DMS53 treated with DMSO at 0.1 percent for 48 hours (cell line): ENCODE measurements at regions not wholly inside any gene's neighbourhood (a gene's known extent, or its start where the extent isn't known, plus 50 kb on each side); places are given as distances from the start of the nearest gene placed in this dataset.
"Not testable (repeated sequence)": the region's sequence is repeated elsewhere in the genome, so short reads cannot be mapped to it uniquely, and the experiment has no call there.

ENCODE experiments used
- DNase-seq: peaks from one replicate; lab custom pipeline; 2025; ENCODE audit not compliant: unreplicated experiment; lab: John Stamatoyannopoulos, UW

DNA sequence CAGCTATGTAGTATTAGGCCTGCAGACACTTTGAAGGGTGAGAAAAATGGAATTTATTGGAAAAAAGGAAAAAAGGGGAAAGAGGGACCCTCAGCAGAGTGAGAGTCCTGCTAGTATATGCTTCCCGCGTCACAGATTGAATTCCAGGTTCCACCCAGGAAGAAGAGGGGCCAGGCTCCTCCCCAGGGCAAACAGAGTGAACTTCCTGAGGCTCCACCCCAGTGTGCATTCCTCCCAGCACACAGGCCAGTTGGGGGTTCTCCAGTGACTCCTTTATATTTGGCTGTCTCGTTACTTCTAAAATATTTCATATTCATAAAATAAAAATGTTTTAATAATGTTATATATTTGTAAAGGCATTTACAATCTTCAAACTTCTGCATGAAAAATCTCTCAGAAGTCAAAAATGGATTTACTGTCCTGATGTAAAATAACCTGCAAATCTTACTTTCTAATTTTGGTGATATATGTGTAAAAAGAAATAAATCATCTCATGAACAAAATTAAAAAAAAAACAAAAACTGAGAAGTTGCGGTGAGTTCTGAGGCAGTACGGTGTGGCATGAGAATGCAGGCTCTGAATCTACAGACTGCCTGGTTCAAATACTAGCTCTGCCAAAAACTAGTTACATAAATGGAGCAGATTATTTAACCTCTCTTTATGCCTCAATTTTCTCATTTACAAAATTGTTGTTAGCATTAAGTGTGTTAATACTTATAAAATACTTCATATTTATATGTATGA is 175.8 kb upstream of the P2RY1 start:
- DNase-seq: no peak

DNA sequence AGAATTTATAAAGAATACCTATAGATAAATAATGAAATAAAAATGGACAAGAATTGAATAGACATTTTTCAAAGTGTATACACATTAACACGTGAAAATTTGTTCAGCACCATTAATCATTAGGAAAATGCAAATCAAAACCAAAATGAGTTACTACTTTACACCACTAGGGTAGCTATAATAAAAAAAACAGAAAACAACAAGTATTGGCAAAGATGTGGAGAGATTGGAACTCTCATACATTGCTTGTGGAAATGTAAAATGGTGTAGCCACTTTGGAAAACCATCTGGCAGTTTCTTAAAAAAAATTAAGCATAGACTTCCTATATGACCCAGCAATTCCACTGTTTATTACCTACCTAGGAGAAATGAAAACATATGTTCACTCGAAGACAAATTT is 172.8 kb upstream of the P2RY1 start:
- no peak for DNase-seq

DNA sequence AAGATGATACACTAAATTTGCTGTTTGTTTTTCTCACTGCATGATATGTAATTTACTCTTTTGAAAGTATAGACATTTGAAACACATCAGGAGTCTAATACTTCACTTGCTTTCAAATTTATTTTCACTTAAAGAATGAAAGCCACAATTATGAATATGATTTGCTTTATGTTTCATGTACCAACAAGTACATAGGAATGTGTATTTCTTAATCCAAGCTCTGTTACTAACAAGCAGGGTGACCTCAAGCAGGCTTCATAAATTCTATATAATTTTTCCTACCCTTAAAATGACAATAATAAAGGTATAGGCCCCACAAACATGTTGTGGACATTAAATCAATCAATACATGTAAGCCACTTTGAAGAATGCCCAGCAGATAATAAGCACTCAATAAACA is 170.2 kb upstream of the P2RY1 start:
- DNase-seq: no peak

GRCh38 chr3:152667267-152667666 is 167.7 kb upstream of the P2RY1 start:
- DNase-seq: no peak

GRCh38 chr3:152669560-152669959 is 165.4 kb upstream of the P2RY1 start:
- DNase-seq: no peak

GRCh38 chr3:152671446-152672319 is 163.2 kb upstream of the P2RY1 start:
- DNase-seq: no peak

GRCh38 chr3:152672320-152672649 is 162.6 kb upstream of the P2RY1 start:
- DNase-seq: no peak

DNA sequence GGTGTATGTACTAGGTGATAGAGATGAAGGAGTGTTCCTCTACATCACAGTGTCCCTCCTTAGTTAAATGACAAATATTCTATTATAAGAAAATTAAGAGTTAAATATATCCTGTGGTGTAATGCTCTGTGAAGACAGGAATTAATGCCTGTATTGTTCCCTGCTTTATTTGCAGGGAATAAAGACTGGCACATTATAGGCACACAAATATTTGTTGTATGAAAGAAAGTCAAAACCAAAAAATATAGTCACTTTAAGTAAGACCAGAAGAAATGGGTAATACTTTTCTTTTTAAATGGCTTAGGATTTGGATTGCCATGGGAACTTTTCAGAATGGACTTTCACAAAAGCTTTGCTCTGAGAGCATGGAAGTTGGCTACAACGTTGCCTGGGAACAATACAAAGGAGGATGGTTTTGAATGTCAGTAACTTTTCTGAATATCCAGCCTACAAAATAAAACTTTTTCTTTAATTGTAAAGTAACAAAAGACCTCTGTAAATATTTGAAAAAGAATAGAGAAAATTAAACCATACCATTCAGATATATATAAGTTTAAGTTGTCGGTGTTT is 158.0 kb upstream of the P2RY1 start:
- no peak for DNase-seq

- no peak for DNase-seq
Observed at GRCh38 chr3:152677491-152677890, 157.4 kb upstream of the P2RY1 start.

- DNase-seq: no peak
Observed at GRCh38 chr3:152682477-152682876, 152.5 kb upstream of the P2RY1 start.

GRCh38 chr3:152683521-152683999 is 151.4 kb upstream of the P2RY1 start:
- no peak for DNase-seq

- no peak for DNase-seq
Observed at GRCh38 chr3:152684279-152684678, 150.7 kb upstream of the P2RY1 start.

DNA sequence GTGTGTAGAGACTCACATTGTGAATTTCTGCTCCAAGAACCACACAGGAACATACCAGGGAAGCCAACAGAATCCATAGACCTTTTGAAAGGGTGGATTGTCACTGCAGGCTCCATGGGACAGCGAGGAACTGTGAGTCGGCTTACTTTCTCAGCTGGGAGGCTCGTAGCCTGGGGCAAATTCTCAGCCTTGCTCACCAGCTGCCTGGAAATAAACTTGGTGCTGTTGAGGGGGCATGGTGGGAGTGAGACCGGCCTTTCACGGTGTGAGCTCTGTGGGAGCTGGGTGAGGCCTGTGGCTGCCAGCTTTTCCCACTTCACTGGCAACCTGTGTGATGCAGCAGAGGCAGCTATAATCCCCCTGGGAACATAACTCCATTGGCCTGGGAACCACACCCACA is 146.6 kb upstream of the P2RY1 start:
- DNase-seq: no peak

GRCh38 chr3:152692326-152692725 is 142.6 kb upstream of the P2RY1 start:
- not testable (repeated sequence) for DNase-seq

DNA sequence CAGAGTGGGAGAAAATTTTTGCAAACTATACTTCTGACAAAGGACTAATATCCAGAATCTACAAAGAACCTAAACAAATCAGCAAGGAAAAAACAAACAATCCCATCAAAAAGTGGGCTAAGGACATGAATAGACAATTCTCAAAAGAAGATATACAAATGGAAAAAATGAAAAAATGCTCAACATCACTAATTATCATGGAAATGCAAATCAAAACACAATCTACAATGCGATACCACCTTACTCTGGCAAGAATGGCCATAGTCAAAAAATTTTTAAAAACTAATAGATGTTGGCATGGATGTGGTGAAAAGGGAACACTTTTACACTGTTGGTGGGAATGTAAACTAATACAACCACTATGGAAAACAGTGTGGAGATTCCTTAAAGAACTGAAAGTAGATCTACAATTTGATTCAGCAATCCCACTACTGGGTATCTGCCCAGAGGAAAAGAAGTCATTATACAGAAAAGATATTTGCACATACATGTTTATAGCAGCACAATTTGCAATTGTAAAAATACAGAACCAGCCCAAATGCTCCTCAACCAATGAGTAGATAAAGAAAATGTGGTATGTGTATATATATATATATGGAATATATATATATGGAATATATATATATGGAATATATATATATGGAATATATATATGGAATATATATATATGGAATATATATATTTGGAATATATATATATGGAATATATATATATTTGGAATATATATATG is 141.2 kb upstream of the P2RY1 start:
- DNase-seq: not testable (repeated sequence)

DNA sequence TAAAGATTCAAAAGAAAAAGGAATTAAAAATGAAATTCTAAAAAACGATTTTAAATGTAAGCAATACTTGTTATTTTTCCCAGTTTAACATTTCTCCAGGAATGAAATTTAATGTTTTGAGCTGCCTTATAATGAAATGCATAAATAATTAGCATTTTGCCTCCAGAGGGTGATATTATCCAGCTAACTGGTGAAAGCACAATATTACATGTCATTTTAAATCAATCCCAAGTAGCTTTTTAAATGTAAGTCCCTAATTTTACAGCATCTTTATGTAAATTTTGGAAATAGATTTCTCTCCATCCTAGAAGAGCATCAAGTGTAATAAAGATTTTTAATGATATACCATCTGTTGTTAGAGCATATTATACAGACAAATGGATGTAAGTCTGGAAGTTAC is 139.1 kb upstream of the P2RY1 start:
- no peak for DNase-seq

- DNase-seq: no peak
Observed at GRCh38 chr3:152696962-152697361, 138.0 kb upstream of the P2RY1 start.

- DNase-seq: no peak
Observed at GRCh38 chr3:152703245-152703890, 131.6 kb upstream of the P2RY1 start.

DNA sequence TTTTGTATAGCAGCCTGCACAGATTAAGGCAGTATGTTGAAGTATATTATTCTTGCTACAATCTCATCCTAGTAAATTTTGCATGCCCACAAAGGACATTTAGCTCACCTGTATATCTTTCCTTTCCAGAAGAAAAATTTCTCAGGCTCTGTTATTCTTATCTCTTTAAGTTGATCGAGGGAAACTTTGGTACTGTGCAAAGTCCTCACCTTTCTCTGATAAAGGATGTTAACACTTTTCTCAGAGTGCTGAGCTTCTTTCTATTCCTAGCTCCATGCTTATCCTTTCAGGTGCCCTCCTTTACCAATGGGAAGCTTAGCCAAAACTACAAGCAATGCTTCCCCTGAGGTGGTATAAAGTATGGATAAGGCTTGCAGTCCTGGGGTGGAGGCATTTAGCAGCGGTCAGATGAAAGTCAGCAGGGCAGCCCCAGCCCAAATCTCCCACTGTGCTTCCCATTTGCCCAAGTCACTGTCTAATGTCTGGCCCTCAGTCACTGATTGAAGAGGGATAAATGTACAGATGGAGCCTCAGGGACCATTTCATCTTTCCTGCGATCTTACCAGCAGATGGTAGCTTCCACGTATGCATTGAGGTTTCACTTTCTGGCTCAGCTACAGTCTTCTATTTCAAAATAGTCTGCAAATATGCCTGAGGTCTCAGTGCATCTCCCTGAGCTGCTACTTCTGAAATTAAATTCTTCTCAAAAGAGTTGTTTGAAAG is 127.8 kb upstream of the P2RY1 start:
- DNase-seq: no peak

DNA sequence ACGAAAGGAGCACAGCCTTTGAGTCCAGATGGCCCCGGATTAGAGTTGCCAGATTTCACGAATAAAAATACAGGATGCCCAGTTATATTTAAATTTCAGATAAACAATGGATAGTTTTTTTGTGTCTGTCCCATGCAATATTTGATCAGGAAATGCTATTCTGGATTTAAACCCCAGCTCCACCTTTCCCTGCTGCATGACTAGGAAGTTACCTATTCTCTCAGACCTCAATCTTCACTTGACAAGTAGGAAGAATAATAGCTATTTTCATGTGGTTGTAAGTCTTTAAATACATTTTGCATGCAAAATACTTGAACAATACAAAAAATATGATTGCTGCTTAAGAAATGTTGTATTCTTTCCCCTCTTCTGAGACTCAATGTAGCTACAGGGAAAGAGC is 125.3 kb upstream of the P2RY1 start:
- no peak for DNase-seq
